ENCODE measurements at regions not wholly inside any gene's neighbourhood (a gene's known extent, or its start where the extent isn't known, plus 50 kb on each side); places are given as distances from the start of the nearest gene placed in this dataset.
"Not testable (repeated sequence)": the region's sequence is repeated elsewhere in the genome, so short reads cannot be mapped to it uniquely, and the experiment has no call there.

- TF ChIP-seq POLR2AphosphoS5 (IDR thresholded peaks at IDR 0.05; ENCODE audit: low read depth, low read length); TCF12 (IDR thresholded peaks at IDR 0.05); TCF12 (CRISPR knock-in tag; IDR thresholded peaks at IDR 0.05); HNF4A (CRISPR knock-in tag; IDR thresholded peaks at IDR 0.05); GLI4 (CRISPR knock-in tag; IDR thresholded peaks at IDR 0.05; ENCODE audit: borderline replicate concordance): not testable (repeated sequence)
- TF ChIP-seq, protein P1, sequence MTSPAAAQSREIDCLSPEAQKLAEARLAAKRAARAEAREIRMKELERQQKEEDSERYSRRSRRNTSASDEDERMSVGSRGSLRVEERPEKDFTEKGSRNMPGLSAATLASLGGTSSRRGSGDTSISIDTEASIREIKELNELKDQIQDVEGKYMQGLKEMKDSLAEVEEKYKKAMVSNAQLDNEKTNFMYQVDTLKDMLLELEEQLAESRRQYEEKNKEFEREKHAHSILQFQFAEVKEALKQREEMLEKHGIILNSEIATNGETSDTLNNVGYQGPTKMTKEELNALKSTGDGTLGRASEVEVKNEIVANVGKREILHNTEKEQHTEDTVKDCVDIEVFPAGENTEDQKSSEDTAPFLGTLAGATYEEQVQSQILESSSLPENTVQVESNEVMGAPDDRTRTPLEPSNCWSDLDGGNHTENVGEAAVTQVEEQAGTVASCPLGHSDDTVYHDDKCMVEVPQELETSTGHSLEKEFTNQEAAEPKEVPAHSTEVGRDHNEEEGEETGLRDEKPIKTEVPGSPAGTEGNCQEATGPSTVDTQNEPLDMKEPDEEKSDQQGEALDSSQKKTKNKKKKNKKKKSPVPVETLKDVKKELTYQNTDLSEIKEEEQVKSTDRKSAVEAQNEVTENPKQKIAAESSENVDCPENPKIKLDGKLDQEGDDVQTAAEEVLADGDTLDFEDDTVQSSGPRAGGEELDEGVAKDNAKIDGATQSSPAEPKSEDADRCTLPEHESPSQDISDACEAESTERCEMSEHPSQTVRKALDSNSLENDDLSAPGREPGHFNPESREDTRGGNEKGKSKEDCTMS (CRISPR knock-in tag; conservative IDR thresholded peaks at IDR 0.05) = not testable (repeated sequence)
- TF ChIP-seq, protein P2, sequence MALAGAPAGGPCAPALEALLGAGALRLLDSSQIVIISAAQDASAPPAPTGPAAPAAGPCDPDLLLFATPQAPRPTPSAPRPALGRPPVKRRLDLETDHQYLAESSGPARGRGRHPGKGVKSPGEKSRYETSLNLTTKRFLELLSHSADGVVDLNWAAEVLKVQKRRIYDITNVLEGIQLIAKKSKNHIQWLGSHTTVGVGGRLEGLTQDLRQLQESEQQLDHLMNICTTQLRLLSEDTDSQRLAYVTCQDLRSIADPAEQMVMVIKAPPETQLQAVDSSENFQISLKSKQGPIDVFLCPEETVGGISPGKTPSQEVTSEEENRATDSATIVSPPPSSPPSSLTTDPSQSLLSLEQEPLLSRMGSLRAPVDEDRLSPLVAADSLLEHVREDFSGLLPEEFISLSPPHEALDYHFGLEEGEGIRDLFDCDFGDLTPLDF (CRISPR knock-in tag; IDR thresholded peaks at IDR 0.05) = not testable (repeated sequence)
Measured at GRCh38 chr16:29108625-29109169, 123.8 kb downstream of the LAT start.

All from HepG2 (cell line).